K562 (cell line): ENCODE measurements at regions not wholly inside any gene's neighbourhood (a gene's known extent, or its start where the extent isn't known, plus 50 kb on each side); places are given as distances from the start of the nearest gene placed in this dataset.

Experiments used
- CBFA2T3 ChIP-seq: fragments of 450-650 bp; IDR thresholded peaks from 2 replicates; pipeline ENCODE4 v1.6.1; 2017
- TCF7L2 ChIP-seq: fragments of 150-350 bp; IDR thresholded peaks from 2 replicates; pipeline ENCODE4 v1.6.1; 2016; ENCODE audit warnings: low read depth, mild to moderate bottlenecking, low read length, moderate library complexity
- ZNF354B ChIP-seq: fragments of 250-450 bp; sonication (Bioruptor Pico); IDR thresholded peaks from 2 replicates; pipeline ENCODE4 v1.4.0; 2020
- TF ChIP-seq, protein P1 (sequence below): sonication (generic); formaldehyde crosslinking; IDR thresholded peaks from 2 replicates; pipeline ENCODE4 v1.9.0; 2022; ENCODE audit warnings: mild to moderate bottlenecking, missing genetic modification reagents

DNA sequence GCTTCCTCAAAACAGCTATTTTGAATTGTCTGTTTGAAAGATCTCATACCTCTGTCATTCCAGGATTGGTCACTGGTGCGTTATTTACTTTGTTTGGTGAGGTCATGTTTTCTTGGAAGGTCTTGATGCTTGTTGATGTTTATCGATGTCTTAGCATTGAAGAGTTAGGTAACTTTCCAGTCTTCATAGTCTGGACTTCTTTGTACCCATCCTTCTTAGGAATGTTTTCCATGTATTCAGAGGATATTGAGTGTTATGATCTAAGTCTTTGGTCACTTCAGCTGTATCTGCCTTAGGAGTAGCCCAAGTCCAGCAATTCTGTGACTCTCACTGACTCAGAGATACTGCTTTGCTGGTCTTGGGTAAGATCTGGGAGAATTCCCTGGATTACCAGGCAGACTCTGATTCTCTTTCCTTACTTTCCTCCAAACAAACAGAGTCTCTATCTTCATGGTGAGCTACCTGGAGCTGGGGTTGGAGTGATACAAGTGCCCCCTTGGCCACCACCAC, 398.6 kb downstream of the ZIC4 start:
- TF ChIP-seq CBFA2T3 (no peak), ZNF354B (no peak), TCF7L2 (no peak)
- TF ChIP-seq, protein P1, sequence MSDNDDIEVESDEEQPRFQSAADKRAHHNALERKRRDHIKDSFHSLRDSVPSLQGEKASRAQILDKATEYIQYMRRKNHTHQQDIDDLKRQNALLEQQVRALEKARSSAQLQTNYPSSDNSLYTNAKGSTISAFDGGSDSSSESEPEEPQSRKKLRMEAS (CRISPR knock-in tag), result no peak
